ENCODE measurements at regions not wholly inside any gene's neighbourhood (a gene's known extent, or its start where the extent isn't known, plus 50 kb on each side); places are given as distances from the start of the nearest gene placed in this dataset.

GRCh38 chr2:6771634-6772611 is 93.8 kb downstream of the CMPK2 start:
- TF ChIP-seq POLR2AphosphoS5 (IDR thresholded peaks at IDR 0.05) (no peak), RAD21 (conservative IDR thresholded peaks at IDR 0.05) (no peak), CTCF (IDR thresholded peaks at IDR 0.05; ENCODE audit: poor library complexity, severe bottlenecking) (no peak), EP300 (conservative IDR thresholded peaks at IDR 0.05; ENCODE audit: poor library complexity, severe bottlenecking) (no peak), SMC3 (conservative IDR thresholded peaks at IDR 0.05; ENCODE audit: poor library complexity) (no peak), TAF1 (IDR thresholded peaks at IDR 0.05; ENCODE audit: low read depth) (no peak), MXI1 (conservative IDR thresholded peaks at IDR 0.05; ENCODE audit: poor library complexity, severe bottlenecking) (no peak)
- TF ChIP-seq, protein P1, sequence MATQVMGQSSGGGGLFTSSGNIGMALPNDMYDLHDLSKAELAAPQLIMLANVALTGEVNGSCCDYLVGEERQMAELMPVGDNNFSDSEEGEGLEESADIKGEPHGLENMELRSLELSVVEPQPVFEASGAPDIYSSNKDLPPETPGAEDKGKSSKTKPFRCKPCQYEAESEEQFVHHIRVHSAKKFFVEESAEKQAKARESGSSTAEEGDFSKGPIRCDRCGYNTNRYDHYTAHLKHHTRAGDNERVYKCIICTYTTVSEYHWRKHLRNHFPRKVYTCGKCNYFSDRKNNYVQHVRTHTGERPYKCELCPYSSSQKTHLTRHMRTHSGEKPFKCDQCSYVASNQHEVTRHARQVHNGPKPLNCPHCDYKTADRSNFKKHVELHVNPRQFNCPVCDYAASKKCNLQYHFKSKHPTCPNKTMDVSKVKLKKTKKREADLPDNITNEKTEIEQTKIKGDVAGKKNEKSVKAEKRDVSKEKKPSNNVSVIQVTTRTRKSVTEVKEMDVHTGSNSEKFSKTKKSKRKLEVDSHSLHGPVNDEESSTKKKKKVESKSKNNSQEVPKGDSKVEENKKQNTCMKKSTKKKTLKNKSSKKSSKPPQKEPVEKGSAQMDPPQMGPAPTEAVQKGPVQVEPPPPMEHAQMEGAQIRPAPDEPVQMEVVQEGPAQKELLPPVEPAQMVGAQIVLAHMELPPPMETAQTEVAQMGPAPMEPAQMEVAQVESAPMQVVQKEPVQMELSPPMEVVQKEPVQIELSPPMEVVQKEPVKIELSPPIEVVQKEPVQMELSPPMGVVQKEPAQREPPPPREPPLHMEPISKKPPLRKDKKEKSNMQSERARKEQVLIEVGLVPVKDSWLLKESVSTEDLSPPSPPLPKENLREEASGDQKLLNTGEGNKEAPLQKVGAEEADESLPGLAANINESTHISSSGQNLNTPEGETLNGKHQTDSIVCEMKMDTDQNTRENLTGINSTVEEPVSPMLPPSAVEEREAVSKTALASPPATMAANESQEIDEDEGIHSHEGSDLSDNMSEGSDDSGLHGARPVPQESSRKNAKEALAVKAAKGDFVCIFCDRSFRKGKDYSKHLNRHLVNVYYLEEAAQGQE (IDR thresholded peaks at IDR 0.05; ENCODE audit: borderline replicate concordance): no peak

Data from neural cell (in vitro differentiated cells).